ENCODE measurements at regions not wholly inside any gene's neighbourhood (a gene's known extent, or its start where the extent isn't known, plus 50 kb on each side); places are given as distances from the start of the nearest gene placed in this dataset.

DNA sequence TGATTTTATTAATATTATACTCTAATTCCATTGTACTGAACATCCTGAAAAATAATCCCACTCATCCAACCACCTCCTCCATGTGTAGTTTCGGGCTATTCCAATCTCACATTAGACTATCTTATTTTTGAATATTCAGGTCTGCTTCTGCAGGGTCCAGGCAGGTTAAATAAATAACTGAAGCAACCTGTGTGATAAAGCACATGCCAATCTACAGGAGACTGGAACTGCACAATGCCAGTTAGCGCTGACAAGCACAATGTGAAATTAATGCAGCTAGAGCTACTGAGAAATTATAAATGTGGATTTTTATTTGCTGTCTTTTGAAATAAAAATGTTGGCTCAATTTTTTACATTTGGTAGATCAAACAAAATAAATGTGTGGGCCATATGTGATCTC lies 540.1 kb upstream of the ATXN8OS start:
- DNase-seq = no peak

DNA sequence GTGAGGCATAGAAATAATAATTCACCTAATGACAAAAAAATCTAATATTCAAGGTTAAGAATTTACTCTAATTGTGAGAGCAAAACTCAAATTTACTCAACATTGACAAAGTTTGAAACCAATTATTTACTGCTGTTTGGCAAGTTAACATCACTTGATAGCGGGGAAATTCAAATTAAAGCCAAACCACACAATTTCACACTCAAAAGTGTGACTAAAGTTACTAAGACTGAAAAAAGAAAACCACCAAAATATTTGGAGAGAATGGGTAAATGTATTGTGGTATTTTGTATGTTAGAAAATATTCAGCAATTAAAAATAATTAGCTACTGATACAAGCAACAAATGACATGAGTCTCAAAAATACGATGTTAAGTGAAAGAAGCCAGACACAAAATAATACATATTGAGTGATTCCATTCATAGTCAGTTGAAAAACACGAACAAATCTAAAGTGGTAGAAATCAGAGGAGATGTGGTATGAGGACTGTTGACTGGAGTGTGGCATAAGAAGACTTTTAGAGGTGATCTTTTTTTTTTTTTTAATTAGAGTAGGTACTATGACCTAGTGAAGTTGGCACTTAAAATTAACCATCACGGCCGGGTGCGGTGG lies 541.4 kb upstream of the ATXN8OS start:
- no peak for DNase-seq

DNA sequence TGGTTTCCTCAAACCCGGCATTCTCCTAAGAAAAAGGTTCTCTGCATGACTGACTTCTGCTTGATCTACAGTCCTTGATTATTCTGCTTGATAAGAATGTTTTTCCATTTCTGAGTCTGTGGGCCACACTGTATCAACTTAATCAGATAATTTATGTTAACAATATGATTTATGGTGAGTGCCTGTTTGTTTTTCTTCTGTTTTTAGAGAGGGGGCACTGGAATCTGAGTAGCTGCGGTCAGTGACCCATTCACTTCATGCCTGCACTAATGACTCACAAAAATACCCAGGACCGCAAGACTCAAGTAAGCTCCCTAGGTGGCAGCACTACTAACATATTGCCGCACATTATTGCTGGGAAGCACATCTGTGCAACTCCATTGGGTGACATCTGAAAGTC lies 542.3 kb upstream of the ATXN8OS start:
- no peak for DNase-seq

DNA sequence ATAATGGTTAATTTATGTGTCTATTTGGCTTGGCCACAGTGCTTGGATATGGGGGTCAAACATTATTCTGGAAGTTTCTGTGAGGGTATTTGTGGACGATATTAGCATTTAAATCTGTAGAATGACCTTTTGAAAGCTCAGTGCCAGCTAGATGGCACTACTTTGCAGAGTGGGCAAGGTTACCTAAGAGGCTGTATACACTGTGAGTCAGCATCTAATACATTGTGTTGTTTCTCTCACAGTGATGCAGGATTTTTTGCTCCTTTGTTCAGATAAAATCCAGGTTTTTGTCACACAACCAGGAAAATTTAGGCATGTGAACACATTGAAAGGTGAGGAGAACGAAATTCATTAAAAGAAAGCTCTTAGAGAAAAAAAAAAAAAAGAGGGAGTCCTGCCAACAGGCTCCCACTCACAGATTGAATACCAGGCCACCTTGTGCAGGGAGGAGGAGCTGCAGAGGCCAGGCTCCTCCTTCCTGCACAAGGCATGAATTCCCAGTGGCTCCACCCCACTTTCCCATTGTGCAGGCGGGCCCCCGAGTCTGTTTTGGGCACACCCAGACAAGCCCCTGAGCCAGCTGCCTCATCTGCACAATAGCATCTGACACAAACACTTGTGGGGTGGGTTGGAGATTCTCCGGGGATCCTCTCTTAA lies 551.0 kb upstream of the ATXN8OS start:
- DNase-seq = no peak

DNA sequence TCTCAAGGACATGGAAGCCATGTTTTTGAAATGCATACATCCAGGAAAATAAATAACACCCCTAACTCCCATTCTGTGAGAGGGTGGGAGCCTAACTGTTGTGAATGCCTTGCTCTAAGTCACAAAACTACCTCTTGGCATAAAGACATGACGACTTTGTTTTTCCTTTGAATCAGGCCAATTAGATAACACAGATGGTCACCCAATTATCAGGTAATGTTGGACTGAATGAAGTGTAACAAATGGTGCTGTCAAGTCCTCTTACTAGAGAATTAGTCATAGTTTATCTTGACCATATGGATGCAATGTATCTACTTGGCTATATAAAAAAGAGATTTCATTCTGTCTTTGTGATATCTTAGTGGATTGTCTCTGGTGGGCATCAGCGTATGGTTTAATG lies 553.6 kb upstream of the ATXN8OS start:
- peak; percentile 61 for DNase-seq

DNA sequence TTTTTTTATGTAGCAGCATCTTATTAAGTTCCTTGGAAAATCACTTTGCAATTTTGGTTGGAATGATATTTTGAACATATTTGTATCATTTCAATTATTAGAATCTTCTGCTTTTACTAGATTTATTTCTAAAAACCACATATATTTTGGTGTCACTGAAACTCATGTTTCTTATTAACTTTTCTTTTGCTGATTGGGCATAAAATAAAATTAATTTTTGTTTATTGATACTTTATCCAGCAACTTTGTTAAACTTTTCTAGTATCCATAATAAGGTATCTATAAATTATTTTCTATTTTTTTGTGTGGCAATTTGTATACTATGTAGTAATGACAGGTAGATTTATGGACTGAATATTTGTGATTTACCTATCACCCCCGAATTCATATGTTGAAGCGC lies 556.4 kb upstream of the ATXN8OS start:
- DNase-seq = no peak

DNA sequence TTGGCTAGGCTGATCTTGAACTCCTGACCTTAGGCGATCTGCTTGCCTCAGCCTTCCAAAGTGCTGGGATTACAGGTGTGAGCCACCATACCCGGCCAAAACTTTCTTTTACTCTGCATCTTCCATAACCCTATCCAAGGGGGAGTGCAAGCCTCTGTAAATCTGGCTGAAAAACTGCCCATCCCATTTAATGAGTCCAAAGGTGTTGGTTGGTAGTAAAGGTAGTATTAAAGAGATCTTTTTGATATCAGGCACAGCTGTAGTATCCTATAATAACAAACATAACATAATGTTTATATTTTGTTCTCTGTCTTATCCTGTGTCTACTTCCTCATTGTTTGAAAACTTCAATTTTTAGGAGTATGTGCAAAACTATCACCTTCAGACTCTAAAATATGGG lies 559.8 kb upstream of the ATXN8OS start:
- no peak for DNase-seq

DNA sequence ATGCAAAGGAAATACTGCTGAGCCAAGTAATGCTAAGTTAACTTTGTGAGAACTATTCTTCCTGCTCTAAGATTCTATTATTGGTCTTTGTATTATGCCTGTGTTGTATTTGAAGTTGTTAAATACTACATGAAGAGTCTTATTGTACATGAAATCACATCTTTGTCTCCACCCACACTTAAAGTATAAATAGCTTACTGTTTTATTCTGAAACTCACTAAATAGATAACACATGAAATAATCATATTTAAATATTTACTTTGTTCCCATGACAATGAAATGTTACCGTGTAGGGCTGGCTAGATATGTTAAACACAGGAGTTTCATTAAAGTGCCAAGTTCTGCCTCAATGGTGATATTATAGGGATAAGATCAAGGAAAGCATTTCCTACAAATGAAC lies 562.1 kb upstream of the ATXN8OS start:
- DNase-seq = no peak

DNA sequence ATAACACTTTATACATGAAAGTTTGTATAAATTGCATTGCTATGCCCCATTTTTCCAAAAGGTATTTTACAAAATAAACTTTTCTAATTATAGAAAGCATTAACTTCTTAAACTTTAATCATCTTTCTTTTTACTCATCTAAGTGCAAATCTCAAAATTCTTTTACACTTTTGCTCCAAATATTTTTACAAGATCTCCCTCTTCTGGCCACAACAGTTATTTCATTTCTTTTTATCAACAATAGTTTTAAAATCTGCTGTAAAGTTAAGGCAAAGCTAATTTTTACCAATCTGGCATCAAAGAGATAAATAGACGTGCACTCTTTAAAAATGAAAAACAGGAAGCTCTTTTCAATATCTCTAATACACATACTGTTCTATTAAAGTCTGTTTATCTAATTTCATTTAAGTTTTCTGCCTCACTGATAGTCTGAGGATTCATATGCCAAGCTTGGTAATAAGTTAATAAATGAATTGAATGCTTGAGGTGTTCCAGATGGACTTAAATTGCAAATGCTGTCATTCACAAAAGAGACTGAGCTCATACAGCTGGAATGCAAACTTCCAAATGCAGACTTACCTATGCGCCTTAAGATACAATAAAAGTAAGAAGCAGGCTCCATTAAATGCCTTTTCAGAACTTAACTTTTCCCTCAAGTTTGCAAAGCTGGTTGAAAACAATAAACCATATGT lies 583.0 kb upstream of the ATXN8OS start:
- DNase-seq = no peak

DNA sequence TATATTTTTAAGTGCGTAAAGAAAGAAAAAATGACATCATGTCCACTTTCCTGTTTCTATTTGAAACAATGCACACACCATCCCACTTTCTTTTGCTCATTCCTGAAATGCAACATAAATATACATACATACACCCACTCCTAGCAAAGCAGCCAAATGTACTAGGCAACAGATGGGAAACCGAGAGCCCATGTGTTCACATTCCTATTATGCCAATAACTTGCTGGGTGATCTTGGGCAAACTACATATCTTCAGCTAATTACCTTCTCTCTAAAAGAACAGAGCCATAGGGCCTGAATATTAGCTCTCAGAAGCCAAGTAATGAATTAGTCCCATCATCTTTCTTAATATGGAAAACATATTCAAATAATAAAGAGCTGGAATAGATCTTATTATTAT lies 610.6 kb upstream of the ATXN8OS start:
- DNase-seq = peak; percentile 62

DNA sequence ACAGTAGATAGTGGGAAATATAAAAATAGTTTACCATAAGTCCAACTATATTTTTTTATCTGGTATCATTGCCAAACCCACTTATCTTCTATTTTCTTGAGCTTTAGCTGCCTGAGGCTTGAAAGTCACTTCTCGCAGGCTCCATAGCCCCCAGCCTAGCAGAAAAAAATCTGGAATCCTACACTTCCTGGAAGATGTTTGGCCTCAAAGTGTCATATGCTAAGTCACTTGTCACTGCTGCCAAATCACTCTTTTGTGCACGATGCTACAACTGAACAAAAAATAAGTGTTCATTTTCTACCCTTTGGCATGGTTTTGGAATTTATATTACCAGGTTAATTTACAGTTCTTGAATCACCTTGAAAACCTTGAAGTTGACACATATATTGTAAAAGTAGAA lies 612.5 kb upstream of the ATXN8OS start:
- no peak for DNase-seq

DNA sequence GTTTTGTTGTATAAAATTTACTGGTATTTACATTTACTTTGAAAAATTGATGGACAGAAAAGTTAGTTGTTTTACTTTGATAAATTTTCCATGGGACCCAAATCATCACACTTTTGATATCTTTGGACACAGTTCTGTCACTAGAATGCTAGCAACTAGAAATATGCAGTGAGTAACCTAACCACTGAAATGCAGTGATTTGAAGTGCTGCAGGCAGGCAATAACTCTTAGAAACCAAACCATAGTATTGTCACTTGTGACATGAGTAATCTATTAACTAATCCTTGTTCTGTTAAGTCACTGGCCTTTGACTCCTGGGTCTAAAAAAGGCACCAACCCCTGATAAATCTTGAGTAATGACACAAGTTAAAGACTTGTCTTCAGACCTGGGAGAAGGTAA lies 620.0 kb upstream of the ATXN8OS start:
- DNase-seq = no peak

DNA sequence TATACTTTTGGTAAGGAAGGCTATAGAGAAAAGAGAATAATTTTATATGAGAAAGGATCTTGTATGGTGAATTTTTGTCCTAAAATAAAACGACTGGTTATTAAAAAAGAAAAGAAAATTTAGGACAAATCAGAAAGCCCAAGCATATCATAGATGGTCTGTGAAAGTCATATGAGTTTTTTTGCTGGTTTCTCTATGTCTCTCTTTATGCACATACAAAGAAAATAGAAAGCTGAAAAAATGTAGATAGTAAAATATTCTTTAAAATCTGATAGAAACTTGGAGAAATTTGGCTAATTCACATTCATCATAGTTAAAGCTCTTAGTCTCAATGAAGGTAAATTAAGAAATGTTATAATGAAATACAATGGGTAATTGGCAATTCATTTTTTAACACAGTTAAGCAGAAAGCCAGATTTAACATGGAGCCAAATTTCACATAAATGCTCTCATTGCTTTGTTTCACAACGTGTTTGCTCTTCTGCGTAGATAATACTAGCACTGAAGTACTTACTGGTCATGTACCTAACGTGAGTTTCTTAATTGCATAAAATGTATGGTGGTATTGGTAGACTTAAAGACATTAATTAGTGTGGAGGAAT lies 621.5 kb upstream of the ATXN8OS start:
- DNase-seq = no peak

DNA sequence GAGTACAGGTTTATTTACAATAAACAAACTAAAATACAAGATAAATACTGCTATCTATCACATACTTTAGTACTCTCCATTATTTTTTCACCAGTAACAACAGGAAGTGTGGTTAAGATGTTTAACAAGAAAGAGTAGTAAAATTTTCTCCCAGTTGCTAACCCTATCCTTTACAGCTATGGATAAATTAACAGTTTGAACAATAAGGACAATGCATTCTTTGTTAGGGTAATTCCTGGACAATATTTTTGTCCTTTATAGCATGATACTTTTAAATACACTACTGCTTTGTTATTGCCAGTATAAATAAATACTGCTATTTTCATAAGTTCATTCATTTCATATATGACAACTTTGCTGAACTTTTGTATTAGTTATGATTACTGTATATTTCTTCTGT lies 630.2 kb upstream of the ATXN8OS start:
- no peak for DNase-seq

DNA sequence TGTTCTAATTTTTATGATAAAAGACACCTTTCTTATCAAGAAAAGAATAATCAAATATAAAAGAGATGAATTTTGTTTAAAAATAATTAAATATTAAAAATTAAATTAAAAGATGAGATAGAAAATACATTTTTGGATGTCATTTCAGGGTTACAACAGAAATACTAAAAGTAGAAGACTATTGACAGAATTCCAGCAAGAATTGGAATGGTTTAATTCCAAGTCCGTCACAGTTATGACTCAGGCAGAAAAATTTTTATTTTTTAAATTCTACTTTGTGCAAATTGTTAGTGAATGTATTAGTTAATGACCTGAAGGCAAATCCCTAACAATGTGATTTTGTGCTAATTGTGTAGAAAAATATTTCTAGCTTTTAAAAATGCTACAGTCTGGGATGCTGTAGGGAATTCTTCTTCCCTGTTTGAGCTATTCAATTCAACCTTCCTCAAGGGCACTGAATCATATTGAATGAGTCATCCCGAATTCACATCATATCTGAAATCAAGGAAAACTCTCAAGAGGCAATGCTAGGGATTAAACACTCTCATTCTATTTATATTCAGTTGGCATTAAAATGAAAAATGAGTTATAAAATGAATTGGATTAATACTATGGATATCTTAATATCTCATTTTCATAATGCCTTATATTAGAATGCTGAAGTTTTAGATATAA lies 633.5 kb upstream of the ATXN8OS start:
- DNase-seq = peak; percentile 20

DNA sequence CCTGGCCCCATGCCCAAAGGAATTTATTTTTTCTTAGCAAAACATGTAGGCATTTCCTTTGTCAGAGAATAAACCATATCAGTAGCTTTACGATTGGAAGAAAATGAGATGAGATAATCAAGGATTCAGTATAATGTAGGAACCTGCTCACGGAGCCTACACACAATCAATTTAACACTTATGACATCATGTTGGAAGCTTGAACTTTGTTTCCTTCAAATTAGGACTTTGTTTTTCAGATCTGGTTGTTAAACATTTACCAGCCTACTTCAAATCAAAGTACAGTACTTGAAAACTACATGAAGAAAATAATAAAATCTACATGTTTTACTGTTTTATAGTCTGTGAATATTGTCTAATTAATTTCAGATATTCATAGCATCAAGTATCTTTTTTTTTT lies 639.0 kb upstream of the ATXN8OS start:
- no peak for DNase-seq

DNA sequence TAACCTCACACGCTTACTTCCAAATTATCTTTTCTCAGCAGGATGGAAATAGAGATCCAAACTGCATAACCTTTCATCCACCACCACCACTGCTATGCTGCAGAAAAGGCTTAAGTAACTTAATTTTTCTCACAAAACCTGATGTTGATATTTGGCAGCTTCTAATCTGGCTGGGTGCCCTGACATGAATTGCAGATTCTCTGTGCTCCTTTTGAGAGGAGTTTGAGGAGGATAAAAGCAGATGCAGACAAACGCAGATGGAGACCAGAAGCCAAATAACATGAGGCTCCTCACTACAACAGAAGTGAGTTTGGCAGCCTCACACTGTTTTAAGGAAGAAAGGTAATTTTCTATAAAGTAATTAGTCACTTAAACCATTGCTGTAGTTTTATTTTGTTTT lies 646.2 kb upstream of the ATXN8OS start:
- DNase-seq = peak; percentile 40

DNA sequence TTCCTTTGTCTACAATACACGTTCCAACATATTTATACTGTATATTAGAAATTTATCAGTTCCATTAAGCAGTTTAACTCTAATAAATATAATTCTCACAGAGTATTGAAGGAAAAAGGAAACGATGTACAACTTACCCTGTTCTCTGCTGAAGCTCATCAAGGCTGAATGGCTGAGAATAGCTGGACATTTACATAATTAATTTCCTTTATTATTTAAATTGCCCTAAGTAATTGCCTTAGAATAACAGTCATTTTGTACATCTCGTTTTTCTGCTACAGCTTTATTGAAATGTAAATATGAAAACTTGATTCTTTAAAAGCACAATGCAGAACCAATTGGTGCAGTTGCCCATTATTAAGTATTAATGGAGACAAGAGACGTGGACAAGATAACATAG lies 648.3 kb upstream of the ATXN8OS start:
- DNase-seq = no peak

DNA sequence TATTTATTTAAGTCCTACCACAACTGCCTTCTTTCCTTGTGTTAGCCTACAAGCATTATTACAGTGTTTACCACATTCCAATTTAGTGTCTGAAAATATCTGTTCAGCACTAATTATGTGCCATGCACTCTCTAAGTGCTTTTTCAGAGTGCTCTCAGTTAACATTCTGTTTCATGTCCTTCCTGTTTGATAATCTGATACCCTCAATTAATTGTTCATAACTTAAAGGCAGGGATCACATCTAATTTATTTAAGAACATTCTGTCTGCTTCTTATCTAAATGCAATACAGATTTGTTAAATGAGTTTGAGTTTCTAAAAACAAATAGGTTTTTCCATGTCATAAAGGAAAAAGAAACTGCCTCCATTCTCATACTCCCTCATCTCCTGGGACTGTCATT lies 649.6 kb upstream of the ATXN8OS start:
- DNase-seq = no peak

DNA sequence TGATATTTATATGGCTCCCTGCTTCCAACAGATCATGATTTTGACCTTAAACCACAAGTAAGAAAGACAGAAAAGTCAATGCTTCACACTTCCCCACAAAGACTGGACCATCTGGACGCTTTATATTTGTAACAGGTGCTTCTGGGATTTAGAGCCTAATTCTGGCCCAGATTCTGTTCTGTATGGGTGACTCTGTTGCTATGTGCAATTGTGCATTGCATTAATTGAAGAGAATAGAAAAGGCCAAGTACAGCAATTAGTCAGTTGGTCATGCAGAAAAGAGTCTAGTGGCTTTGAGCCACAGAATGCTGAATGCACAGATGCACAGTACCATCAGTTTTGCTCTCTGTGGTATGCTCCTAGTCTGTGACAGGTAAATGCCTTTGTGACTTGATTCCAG lies 657.4 kb upstream of the ATXN8OS start:
- peak; percentile 63 for DNase-seq

DNA sequence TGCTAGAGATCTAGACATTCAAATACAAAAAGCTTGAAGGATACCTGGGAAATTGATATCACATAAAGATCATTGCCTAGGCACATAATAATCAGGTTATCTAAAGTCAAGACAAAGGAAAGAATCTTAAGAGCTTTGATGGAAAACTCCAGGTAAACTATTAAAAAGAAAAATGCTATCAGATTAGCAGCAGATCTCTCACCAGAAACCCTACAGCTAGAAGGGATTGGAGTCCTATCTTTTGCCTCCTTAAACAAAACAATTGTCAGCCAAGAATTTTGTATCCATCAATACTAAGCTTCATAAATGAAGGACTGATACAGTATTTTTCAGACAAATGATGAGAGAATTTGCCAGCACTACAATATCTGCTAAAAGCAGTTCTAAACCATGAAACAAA lies 682.4 kb upstream of the ATXN8OS start:
- no peak for DNase-seq

DNA sequence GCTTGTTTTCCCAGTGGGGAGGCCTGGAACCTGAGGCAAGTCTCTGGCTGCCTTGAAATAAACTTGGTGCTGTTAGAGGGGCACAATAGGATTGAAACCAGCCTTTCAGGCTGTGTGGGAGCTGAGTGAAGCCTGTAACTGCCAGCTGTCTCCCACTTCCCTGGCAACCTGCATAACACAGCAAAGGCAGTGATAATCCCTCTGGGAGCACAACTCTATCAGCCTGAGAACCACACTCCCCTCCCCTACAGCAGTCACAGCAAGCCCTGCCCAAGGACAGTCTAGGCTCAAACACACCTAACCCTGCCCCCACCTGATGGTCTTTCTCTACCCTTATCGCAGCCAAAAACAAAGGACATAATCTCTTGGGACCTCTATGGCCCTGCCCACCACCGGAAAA lies 683.8 kb upstream of the ATXN8OS start:
- DNase-seq = no peak

DNA sequence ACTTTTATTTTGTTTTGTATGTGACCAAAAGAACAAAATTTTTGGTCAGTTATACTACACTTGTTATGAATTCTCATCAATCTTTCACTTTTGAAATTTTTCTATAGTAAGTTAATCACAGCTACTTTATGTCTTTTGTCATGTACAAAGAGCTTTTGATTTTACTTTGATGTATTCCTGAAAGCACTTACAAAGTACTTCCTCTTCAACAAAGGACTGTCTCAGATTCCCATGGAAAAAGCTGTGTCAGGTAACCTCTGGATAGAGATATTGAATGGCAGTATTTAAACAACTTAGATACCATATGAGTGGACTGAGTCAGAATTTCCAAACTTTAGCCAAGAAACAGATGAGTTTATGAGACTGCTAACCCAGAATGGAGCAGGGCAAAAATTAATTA lies 689.3 kb upstream of the ATXN8OS start:
- no peak for DNase-seq

DNA sequence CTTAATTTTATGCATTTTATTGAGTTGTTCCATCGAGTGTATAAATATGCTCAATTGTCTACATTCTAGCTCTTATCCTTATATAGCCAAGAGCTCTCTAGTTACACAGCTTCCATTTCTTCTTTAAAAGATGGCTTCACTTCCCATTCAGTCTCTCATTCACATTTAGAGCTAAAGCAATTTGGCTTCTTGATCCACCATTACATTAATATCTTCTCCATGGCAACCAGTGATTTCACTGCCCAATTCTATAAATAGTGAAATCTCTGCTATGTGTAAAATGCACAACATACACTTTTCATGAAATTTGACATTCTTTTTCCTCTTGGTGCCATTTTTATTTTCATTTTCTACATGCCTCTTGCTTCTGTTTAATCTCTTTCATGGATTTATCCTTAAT lies 696.9 kb upstream of the ATXN8OS start:
- DNase-seq = no peak

Data from NCI-H446 treated with DMSO at 0.1 percent for 48 hours (cell line).